Prostate gland (tissue), 2 donors: ENCODE measurements at regions not wholly inside any gene's neighbourhood (a gene's known extent, or its start where the extent isn't known, plus 50 kb on each side); places are given as distances from the start of the nearest gene placed in this dataset.

ENCODE experiments used
- DNase-seq: peaks from one replicate; pipeline ENCODE4 v3.0.0-alpha.2; 2019; ENCODE audit warnings: low spot score
- H3K27ac ChIP-seq, 2 donors: fragments of 200-600 bp; sonication (generic); 2 replicates each; pipeline ENCODE4 v1.5.1; 2017 to 2019
- H3K27me3 ChIP-seq: fragments of 200-600 bp; sonication (generic); replicated peaks from 2 replicates; pipeline ENCODE4 v1.5.1; 2019; ENCODE audit not compliant: insufficient read depth
- H3K36me3 ChIP-seq, 2 donors: fragments of 200-600 bp; sonication (generic); 1 replicate in 1 of 2; 2 replicates in 1 of 2; pipeline versions ENCODE4 v1.5.1 to v1.8.1; 2017 to 2019
- H3K4me1 ChIP-seq: fragments of 200-600 bp; sonication (generic); replicated peaks from 2 replicates; pipeline ENCODE4 v1.5.1; 2019
- H3K4me3 ChIP-seq, 2 donors: fragments of 200-600 bp; sonication (generic); 2 replicates each; pipeline ENCODE4 v1.5.1; 2017 to 2019
- H3K9me3 ChIP-seq: fragments of 200-600 bp; sonication (generic); 2 replicates; pipeline ENCODE4 v1.5.1; 2017
- POLR2A ChIP-seq: fragments of 450-650 bp; IDR thresholded peaks from one replicate; pipeline ENCODE4 v1.6.1; 2016; ENCODE audit warnings: antibody characterized with exemption, mild to moderate bottlenecking
- POLR2AphosphoS5 ChIP-seq: sonication (generic); formaldehyde crosslinking; IDR thresholded peaks from one replicate; pipeline ENCODE4 v1.6.1; 2017; ENCODE audit warnings: antibody characterized with exemption
- WGBS: methylation state at CpG from one replicate; pipeline ENCODE4 v1.1.5; 2018; 5-methylcytosine and 5-hydroxymethylcytosine counted together
- intact Hi-C: fragments of 100-400 bp; cut with DNase I; formaldehyde crosslinking; loops from one replicate; pipeline ENCODE4 v1.14.2; 2022
- TF ChIP-seq, protein P1 (sequence below), 4 experiments: fragments of 200-600 bp in 2 of 4; fragments of 450-650 bp in 2 of 4; sonication (generic) in 2 of 4; IDR thresholded peaks; 1 replicate in 3 of 4; 2 replicates in 1 of 4; pipeline ENCODE4 v1.5.1; 2016 to 2019; ENCODE audit warnings: antibody characterized with exemption in 4 of 4, mild to moderate bottlenecking in 2 of 4, moderate library complexity in 2 of 4

DNA sequence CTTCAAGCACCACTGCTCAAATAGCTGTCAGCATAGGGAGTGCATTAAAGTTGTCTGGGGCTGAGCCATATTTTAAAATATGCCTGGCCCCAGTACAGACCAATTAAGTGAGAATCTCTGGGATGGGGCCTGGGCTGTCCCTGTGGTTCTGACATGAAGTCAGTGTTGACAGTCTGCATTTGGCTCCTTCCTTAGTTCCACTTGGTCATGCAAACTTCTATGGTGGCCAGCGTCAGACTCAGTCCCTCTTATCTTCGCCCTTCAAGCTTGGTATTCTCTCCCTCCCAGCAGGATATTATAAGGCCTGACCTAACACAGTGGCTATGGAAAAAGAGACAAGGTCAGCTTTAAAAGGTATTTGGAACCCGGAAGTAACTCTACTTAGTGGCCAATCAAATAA, 177.2 kb downstream of the PMP22 start:
- Histone ChIP-seq H3K36me3 (no peaks in the 10 kb centered on the region), H3K27ac (no peak overlapping the region), H3K27me3 (peaks cover 2% of the 10 kb centered on the region), H3K9me3 (no peaks in the 10 kb centered on the region), H3K4me3 (no peak overlapping the region), H3K4me1 (no peaks in the 10 kb centered on the region)
- no peak for TF ChIP-seq POLR2AphosphoS5
- TF ChIP-seq, protein P1, sequence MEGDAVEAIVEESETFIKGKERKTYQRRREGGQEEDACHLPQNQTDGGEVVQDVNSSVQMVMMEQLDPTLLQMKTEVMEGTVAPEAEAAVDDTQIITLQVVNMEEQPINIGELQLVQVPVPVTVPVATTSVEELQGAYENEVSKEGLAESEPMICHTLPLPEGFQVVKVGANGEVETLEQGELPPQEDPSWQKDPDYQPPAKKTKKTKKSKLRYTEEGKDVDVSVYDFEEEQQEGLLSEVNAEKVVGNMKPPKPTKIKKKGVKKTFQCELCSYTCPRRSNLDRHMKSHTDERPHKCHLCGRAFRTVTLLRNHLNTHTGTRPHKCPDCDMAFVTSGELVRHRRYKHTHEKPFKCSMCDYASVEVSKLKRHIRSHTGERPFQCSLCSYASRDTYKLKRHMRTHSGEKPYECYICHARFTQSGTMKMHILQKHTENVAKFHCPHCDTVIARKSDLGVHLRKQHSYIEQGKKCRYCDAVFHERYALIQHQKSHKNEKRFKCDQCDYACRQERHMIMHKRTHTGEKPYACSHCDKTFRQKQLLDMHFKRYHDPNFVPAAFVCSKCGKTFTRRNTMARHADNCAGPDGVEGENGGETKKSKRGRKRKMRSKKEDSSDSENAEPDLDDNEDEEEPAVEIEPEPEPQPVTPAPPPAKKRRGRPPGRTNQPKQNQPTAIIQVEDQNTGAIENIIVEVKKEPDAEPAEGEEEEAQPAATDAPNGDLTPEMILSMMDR (IDR thresholded peaks at IDR 0.05): no peak
- TF ChIP-seq POLR2A: no peak
- WGBS: 93% methylated on average over 3 of the region's 3 CpGs
- intact Hi-C loops: no loop called here
- DNase-seq: no peak

GRCh38 chr17:15086776-15087295, 178.3 kb downstream of the PMP22 start:
- Histone ChIP-seq H3K9me3 (no peaks in the 10 kb centered on the region), H3K36me3 (no peaks in the 10 kb centered on the region), H3K27me3 (peaks cover 2% of the 10 kb centered on the region), H3K4me1 (no peaks in the 10 kb centered on the region), H3K4me3 (no peak overlapping the region), H3K27ac (no peak overlapping the region)
- DNase-seq: no peak
- intact Hi-C loops: no loop called here
- whole genome bisulfite sequencing: 54% methylated on average over 11 of the region's 11 CpGs
- TF ChIP-seq, protein P1 (IDR thresholded peaks at IDR 0.05): no peak
- TF ChIP-seq POLR2A (no peak), POLR2AphosphoS5 (no peak)

- TF ChIP-seq, protein P1 (IDR thresholded peaks at IDR 0.05): no peak
- TF ChIP-seq POLR2A (no peak), POLR2AphosphoS5 (no peak)
- H3K27ac ChIP-seq: no peak overlapping the region
These were observed 179.0 kb downstream of the PMP22 start for GRCh38 chr17:15085890-15086677.

DNA sequence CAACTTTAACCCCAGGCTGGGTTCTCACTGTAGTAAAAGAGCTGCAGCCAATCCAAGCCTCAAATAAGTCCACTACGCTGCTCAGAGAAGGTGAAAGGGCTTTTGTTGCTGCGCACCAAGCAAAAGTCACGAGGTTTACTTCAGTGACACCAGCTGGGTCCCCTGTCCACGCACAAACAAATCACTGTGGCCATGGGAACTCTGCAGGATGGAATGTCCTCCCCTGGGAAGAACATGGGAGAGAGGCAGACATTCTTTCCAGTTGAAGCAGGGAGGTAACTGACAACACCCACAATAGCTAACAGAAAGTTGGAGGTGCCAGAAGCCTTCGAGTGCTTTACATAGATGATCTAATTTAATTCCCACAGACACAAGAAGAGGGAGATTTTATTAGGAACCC, 181.9 kb downstream of the PMP22 start:
- TF ChIP-seq, protein P1 (IDR thresholded peaks at IDR 0.05): no peak
- no peak for TF ChIP-seq POLR2AphosphoS5
- TF ChIP-seq POLR2A: no peak
- H3K36me3 ChIP-seq: no peaks in the 10 kb centered on the region
- no peak for DNase-seq
- intact Hi-C loops: no loop called here
- peaks cover 2% of the 10 kb centered on the region for H3K27me3 ChIP-seq
- no peaks in the 10 kb centered on the region for H3K4me1 ChIP-seq
- H3K9me3 ChIP-seq: no peaks in the 10 kb centered on the region
- no peak overlapping the region for H3K4me3 ChIP-seq
- H3K27ac ChIP-seq: no peak overlapping the region
- 70% methylated on average over 5 of the region's 5 CpGs for WGBS

More at GRCh38 chr17:15085890-15086677, 179.0 kb downstream of the PMP22 start:
- H3K9me3 ChIP-seq: no peaks in the 10 kb centered on the region
- DNase-seq: no peak
- H3K27me3 ChIP-seq: peaks cover 2% of the 10 kb centered on the region
- intact Hi-C loops: no loop called here
- H3K4me1 ChIP-seq: no peaks in the 10 kb centered on the region
- H3K4me3 ChIP-seq: no peak overlapping the region
- 68% methylated on average over 6 of the region's 6 CpGs for WGBS
- H3K36me3 ChIP-seq: no peaks in the 10 kb centered on the region

- intact Hi-C loops: no loop called here
- Histone ChIP-seq H3K27ac (no peak overlapping the region), H3K27me3 (no peaks in the 10 kb centered on the region), H3K9me3 (no peaks in the 10 kb centered on the region), H3K4me3 (no peak overlapping the region), H3K4me1 (no peaks in the 10 kb centered on the region), H3K36me3 (no peaks in the 10 kb centered on the region)
- WGBS: 58% methylated on average over 3 of the region's 3 CpGs
- no peak for DNase-seq
- TF ChIP-seq POLR2A (no peak), POLR2AphosphoS5 (no peak)
- TF ChIP-seq, protein P1 (IDR thresholded peaks at IDR 0.05): no peak
These were observed 184.1 kb downstream of the PMP22 start for GRCh38 chr17:15081008-15081407.
